ENCODE measurements at regions not wholly inside any gene's neighbourhood (a gene's known extent, or its start where the extent isn't known, plus 50 kb on each side); places are given as distances from the start of the nearest gene placed in this dataset.

DNA sequence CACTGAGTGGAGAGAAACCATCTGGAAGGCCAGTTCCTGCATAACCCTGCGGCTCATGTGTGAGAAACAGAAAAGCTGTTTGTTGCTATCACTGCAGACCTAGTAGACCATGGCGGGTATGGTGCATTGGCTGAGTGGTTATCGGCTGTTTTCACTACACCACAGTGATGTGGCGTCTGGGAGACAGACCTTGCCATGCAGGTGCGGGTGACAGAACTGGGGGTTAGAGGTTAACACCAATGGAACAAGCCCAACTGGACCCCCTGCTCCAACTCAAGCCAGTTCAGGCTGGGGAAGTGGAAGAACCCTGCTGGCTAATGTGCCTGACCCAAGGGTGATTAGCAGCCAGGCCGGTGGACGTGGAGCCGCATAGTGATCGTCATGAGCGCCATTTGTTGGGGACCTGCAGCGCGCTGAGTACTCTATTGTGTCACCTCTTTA is 91.9 kb downstream of the IRF8 start:
- no peak for DNase-seq (ENCODE audit: low read depth, low spot score)

- DNase-seq (ENCODE audit: low read depth, low spot score) = no peak
Observed at GRCh38 chr16:85991425-85991824, 92.5 kb downstream of the IRF8 start.

- no peak for DNase-seq (ENCODE audit: low read depth, low spot score)
Observed at GRCh38 chr16:85991856-85992255, 92.9 kb downstream of the IRF8 start.

GRCh38 chr16:85992359-85992758 is 93.4 kb downstream of the IRF8 start:
- DNase-seq (ENCODE audit: low read depth, low spot score) = no peak

- no peak for DNase-seq (ENCODE audit: low read depth, low spot score)
Observed at GRCh38 chr16:85992779-85993178, 93.8 kb downstream of the IRF8 start.

DNA sequence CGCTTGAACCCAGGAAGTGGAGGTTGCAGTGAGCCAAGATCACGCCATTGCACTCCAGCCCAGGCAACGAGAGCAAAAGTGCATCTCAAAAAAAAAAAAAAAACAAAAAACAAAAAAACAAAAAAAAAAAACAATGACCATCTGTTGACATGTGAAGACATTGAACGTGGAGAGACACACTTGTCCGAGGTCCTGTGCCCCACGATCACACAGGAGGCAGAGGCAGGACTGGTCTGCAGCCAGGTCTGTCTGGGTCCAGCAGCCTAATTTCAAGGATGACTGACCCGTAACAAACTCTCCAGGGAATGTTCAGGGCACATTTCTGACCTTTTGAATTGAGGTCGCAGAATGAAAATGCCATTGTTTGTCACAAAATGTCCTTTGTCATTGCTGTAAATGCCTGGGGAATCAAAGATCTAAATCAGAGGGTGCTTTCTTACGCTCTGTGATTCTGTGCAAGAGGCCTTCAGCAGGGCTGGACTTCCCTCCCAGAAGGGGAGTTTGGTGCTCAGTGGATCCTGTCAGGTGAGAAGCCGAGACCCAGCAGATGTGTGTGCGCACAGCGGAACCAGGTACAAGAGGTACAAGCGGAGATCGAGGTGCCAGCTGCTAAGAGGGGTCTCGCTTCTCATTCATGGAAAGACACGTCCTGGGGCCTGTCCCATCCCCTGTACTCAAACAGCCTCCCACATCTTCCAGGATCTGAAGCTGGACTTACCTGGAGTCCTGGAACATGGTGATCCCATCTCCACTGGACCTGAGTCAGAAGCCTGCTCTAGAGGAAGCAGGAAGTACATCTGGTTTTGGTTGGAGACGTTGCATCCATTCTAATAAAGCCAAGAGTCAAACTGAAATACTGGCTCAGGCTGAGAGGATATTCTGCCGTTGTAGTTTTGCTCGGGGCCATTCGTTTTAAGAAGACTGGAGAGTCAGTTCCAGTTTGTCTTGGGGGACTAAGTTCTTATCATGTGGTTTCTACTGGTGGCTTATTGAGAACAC is 95.8 kb downstream of the IRF8 start:
- no peak for DNase-seq (ENCODE audit: low read depth, low spot score)

DNA sequence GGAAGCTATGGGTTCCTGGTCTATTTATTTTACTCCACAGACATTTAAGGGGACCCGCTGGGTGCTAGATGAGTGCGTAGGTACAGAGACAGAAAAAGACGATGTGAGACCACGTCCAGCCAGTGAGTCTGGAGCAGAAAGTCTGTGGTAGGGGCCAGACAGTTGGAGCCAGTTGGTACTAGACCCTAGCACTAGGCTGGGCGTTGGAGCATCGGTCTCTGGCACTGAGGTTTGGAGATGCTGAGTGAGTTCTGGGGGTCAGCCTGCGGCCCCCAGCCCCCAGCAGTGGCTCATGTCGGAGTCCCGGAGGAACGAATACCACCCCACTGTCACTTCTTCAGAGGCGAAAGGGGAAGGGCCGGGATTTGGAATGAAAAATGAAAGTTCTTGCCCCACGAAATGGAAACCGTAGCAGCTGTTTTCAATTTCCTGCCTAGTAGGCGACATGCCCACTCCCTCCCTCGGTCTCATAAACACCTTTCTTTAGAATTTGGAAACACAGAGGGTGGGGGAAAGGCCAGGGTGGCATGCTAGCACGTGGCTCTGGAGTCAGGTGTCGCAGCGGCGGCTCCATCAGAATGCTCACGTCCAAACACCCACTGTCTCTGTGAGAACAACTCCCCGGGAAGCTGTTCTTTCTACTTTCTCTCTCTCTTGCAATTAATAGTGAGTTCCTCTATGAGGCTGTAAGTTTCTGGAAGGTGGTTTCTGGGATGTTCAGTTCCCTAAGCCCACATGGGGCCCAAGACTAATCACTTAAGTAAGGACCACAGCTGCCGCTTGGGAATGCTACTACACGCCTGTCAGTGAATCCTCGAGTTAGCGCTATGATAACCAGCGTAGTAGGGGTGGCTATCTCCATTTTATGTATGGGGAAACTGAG is 96.8 kb downstream of the IRF8 start:
- no peak for DNase-seq (ENCODE audit: low read depth, low spot score)

DNA sequence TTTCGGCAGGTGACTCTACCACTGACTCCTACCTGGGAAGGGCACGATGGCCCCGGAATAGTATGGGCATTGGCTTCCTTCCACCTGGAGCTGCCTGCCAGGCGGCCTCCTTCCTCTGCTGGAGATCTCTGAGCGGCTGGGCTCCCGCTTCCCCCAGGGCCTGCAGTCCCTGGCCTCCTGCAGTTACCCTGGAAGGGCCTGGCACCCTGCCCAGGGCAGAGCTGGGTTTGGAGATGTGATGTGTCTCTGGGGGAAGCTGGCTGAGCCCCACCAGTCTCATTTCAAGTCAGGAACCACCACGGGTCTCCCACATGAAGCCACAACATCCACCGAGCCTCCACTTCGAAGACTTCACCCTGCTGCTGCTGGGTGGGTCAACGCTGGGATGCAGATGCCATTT is 97.9 kb downstream of the IRF8 start:
- no peak for DNase-seq (ENCODE audit: low read depth, low spot score)

GRCh38 chr16:85998171-85998867 is 99.4 kb downstream of the IRF8 start:
- no peak for DNase-seq (ENCODE audit: low read depth, low spot score)

DNA sequence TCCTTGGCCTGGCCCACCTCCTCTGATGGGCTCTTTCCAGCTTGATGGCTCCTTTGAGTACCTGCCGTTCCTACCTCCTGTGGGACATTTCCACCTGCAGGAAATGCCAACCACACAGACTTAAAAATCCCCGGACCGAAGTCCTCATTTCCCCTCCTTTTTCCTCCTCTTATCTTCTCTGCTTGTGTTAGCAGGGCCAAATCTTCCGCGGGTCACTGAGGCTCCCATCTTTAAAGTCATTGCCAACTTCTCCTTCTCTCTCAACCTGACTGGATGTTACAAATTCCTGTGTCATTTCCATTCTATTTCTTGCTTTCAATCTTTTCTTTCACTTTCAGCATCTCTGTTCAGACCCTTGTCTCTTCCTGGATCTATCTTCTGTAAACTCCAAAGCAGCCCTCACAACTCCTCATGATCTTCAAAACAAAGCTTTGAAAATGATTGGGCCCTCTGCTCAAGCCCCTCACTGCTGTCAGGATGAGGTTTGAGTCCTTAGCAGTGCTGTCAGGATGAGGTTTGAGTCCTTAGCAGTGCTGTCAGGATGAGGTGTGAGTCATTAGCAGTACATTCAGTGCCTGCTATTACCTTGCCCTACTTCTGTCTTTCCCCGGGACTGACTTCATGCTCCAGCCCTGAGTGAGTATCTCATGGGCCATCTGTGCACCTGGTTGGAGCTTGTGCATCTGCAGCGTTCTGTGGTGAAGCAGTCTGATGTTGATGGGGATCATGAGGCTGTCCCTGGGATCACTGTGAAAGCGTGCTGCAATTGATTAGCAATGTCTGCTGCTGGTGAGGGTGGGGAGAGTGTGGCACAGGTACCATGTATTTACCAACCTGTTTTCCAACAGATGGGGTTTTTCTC is 100.1 kb downstream of the IRF8 start:
- no peak for DNase-seq (ENCODE audit: low read depth, low spot score)

DNA sequence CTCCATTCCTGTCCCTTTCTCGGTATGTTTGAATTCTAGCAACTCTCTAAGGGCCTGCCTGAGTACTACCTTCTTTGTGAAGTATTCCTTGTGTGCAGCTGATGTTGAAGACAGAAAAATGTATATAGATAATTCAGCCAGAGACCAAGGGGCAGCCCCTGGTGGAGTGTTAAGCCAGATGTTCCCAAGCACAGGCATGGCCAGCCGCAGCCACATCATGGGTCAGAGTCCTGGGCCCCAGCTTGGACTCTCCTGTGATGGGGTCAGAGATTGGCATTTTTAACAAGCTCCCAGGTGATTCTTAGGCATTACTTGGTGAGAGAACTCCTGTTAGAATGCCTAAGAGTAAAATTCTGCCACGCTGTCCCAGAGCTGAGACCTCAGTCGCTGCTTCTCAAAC is 100.8 kb downstream of the IRF8 start:
- DNase-seq (ENCODE audit: low read depth, low spot score) = no peak

- DNase-seq (ENCODE audit: low read depth, low spot score) = no peak
Observed at GRCh38 chr16:86002178-86002900, 103.4 kb downstream of the IRF8 start.

DNA sequence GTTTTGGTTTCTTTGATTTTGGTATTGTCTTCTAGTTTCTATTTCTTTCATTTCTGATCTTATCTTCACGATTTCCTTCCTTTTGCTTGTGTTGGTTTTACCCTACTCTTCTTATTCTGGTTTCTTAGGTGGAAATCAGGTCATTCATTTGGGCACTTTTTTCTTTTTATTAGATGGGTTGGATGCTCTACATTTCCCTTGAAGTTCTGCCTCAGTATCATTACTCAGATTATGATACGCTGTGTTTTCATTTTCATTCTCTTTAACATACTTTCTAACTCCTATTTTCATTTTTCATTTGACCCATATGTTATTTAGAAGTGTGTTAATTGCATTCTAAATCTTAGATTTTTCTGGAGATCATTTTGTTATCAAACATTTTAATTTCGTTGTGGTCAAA is 108.6 kb downstream of the IRF8 start:
- DNase-seq (ENCODE audit: low read depth, low spot score) = no peak

DNA sequence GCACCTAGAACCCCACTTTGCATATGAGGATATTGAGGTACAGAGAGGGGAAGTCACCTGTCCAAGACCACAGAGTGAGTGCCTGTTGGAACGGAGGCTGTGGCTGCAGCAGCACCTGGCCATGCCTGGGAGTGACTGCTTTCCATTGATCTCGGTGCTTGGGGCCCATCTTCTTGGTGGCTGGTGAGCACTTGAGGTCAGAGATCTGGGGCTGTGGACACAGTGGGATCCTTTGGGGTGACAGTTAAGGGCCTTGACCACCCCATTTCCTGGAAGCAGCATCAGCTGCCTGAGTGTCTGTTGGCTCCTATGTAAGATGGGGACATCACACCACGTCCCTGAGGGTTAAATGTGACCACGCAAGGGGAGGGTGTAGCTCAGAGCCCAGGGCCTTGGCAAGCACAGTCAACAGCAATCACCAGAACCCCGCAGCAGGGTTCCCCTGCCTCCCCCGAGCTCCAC is 111.7 kb downstream of the IRF8 start:
- DNase-seq (ENCODE audit: low read depth, low spot score) = no peak

DNA sequence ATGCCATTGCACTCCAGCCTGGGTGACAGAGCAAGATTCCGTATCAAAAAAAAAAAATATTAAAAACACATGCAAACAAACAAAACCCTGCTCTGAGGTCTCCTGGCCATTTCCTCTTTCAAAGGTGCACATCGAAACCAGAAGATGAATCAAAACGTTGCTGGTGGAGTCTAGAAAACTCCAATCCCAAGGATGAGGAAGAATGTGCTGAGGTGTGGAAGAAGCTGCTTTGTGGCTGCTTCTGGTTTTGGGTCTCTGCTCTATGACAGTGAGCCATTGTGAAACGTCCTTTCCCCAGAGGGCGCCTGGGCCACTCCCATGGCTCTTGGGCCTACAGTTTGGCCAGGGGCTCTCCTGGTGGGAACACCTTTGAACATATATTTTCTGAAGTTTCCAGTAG is 112.6 kb downstream of the IRF8 start:
- DNase-seq (ENCODE audit: low read depth, low spot score) = no peak

GRCh38 chr16:86012221-86012620 is 113.3 kb downstream of the IRF8 start:
- no peak for DNase-seq (ENCODE audit: low read depth, low spot score)

DNA sequence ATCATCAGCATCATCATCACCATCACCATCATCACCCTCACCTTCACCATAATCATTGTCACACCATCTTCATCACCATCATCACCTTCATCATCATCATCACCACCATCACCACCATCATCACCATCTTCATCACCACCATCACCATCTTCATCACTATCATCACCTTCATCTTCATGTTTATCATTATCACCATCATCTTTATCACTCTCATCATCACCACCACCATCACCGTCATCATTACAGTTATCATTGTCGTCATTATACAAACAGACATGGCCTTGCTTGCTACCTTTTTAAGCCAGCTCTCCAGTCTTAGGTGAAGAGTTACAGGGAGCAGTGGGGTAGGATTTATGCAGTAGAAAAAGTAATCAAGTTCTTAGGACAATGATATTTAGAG is 114.9 kb downstream of the IRF8 start:
- DNase-seq (ENCODE audit: low read depth, low spot score) = no peak

- DNase-seq (ENCODE audit: low read depth, low spot score) = no peak
Observed at GRCh38 chr16:86015606-86016005, 116.6 kb downstream of the IRF8 start.

DNA sequence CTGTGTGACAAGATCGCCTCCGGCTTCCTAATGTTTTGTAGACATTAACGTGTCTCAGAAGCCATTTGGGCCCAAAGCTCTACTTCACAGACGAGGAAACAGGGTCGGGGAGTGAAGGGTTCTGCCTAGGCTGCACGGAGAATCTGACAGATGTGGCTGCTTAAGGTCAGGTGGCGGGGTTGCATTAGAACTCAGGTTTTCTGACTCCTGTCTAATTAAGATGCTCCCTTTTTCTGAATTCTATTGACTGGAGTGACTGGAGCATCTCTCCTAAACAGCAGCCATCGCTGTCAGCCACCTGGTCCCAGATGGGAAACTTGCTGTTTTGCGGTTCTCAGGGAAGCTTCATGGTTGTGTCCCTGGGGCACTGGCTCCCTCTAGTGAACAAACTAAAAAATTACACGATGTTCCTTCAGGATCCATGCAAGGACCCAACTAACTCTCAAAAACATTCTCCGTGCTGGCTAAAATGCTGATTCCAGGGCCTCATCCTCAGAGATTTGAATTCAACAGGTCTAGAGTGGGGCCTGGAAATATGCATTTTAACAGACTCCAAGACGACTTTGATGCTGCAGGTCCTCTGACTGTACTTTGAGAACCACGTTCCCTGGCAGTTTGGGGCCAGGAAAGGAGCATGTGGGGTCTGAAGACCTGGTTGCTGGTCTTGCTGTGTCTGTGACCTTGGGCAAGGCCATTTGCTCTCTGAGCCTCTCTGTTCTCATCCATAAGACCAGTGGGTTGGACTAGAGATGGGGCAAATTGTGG is 117.4 kb downstream of the IRF8 start:
- DNase-seq (ENCODE audit: low read depth, low spot score) = peak; percentile 56
